Thyroid gland (tissue), 4 donors: ENCODE measurements at regions not wholly inside any gene's neighbourhood (a gene's known extent, or its start where the extent isn't known, plus 50 kb on each side); places are given as distances from the start of the nearest gene placed in this dataset.

Experiments used
- DNase-seq, 2 donors: peaks; one replicate each; pipeline ENCODE4 v3.0.0-alpha.2; 2019
- H3K27ac ChIP-seq, 3 donors: fragments of 200-600 bp; sonication (generic); 1 replicate in 2 of 3; 2 replicates in 1 of 3; pipeline ENCODE4 v1.5.1; 2016 to 2019; ENCODE audit warnings: mild to moderate bottlenecking in 1 of 3, moderate library complexity in 1 of 3
- H3K27me3 ChIP-seq: fragments of 200-600 bp; sonication (generic); one replicate; pipeline ENCODE4 v1.5.1; 2019
- H3K36me3 ChIP-seq, 2 donors: fragments of 200-600 bp; sonication (generic); one replicate each; pipeline ENCODE4 v1.5.1; 2016 to 2019
- H3K4me1 ChIP-seq, 2 donors: fragments of 200-600 bp; sonication (generic); one replicate each; pipeline ENCODE4 v1.5.1; 2017 to 2019
- H3K4me3 ChIP-seq, 3 donors: fragments of 200-600 bp; sonication (generic); replicated peaks in 1 of 3; 1 replicate in 2 of 3; 2 replicates in 1 of 3; pipeline ENCODE4 v1.5.1; 2016; ENCODE audit warnings: mild to moderate bottlenecking in 1 of 3
- H3K9me3 ChIP-seq: fragments of 200-600 bp; sonication (generic); one replicate; pipeline ENCODE4 v1.5.1; 2017
- CTCF ChIP-seq, 6 experiments: fragments of 200-600 bp in 3 of 6; fragments of 450-650 bp in 3 of 6; sonication (generic) in 3 of 6; IDR thresholded peaks; one replicate each; pipeline ENCODE4 v1.5.1; 2016 to 2019; ENCODE audit warnings: antibody characterized with exemption in 6 of 6, mild to moderate bottlenecking in 2 of 6, inconsistent platforms in 1 of 6, moderate library complexity in 1 of 6
- POLR2A ChIP-seq, 2 donors: fragments of 450-650 bp; IDR thresholded peaks; one replicate each; pipeline ENCODE4 v1.6.1; 2017; ENCODE audit warnings: antibody characterized with exemption in 2 of 2, mild to moderate bottlenecking in 2 of 2, moderate library complexity in 1 of 2
- WGBS, 2 donors: methylation state at CpG; one replicate each; pipeline ENCODE4 v1.1.5; 2017; 5-methylcytosine and 5-hydroxymethylcytosine counted together
- intact Hi-C: fragments of 100-400 bp; cut with DNase I; formaldehyde crosslinking; loops from one replicate; pipeline ENCODE4 v1.15.1; 2023

DNA sequence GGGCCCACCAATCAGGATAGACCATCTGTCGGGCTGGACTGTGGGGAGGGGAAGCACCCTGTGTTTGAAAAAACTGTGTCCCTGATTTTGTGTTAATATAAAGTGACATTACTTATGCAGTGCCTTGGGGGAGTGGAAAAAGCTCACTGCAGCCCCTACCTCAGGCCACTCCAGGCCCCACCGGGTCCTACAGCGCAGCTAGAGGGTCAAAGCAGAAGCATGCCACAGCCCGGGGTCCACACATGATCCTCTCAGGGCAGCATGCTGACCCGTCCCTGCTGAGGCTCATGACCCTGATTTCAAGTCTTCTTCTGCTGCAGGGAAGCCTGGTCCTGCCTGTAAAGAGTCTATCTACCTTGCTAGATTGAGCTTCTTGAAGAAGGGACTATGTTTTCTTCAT is 133.0 kb upstream of the PLCB4 start:
- H3K9me3 ChIP-seq = no peaks in the 10 kb centered on the region
- H3K4me3 ChIP-seq = no peak overlapping the region
- no peak for TF ChIP-seq CTCF (IDR thresholded peaks at IDR 0.05)
- no peak for TF ChIP-seq POLR2A (IDR thresholded peaks at IDR 0.05)
- H3K27me3 ChIP-seq = no peaks in the 10 kb centered on the region
- no peak for DNase-seq
- peaks cover 7 to 10% of the 10 kb centered on the region in 2 donors for H3K4me1 ChIP-seq
- H3K36me3 ChIP-seq = no peaks in the 10 kb centered on the region
- 86 to 98% methylated on average over 5 of the region's 5 CpGs for WGBS, 2 donors
- intact Hi-C loops = no loop called here
- no peak overlapping the region for H3K27ac ChIP-seq

DNA sequence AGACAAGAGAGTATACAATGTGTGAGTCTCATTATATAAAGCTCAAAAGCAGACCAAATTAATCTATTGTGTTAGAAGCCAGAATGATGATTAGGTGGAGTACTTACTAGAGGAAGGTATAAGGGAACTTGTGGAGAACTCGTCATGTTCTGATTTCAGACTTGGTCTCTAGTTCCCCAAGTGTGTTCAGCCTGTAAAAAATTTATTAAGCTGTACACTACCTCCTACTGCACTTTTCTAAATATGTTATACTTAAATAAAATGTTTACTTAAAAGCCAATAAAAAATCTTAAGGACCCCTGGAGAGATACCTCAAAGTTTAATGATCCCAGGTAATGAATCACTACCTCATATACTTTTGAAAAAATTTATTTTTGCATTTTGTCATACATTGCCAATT is 130.4 kb upstream of the PLCB4 start:
- Histone ChIP-seq H3K4me1 (peaks cover 7 to 10% of the 10 kb centered on the region in 2 donors), H3K27me3 (no peaks in the 10 kb centered on the region), H3K9me3 (no peaks in the 10 kb centered on the region), H3K4me3 (no peak overlapping the region), H3K36me3 (no peaks in the 10 kb centered on the region), H3K27ac (no peak overlapping the region)
- TF ChIP-seq POLR2A (IDR thresholded peaks at IDR 0.05) (no peak), CTCF (IDR thresholded peaks at IDR 0.05) (no peak)
- intact Hi-C loops = no loop called here
- WGBS, 2 donors = 92 to 100% methylated on average over 1 of the region's 1 CpG
- no peak for DNase-seq

DNA sequence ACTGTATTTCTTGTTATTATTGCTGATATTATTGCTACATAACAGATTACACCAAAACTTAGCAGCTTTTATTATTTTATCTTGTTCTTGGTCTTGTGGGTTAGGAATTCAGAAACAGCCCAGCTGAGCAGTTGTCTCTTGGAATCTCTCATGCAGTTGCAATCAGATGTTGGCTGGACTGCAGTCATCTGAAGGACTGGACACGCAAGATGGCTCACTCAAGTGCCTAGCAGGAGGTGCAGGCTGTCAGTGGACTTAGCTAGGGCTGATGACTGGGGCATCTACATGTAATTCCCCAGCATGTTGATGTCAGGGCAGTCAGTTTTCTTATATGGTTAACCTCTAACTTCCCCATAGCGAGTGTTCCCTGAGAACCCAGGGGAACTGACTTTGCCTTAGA is 128.6 kb upstream of the PLCB4 start:
- Histone ChIP-seq H3K9me3 (no peaks in the 10 kb centered on the region), H3K4me3 (no peak overlapping the region), H3K4me1 (peaks cover 7 to 10% of the 10 kb centered on the region in 2 donors), H3K36me3 (no peaks in the 10 kb centered on the region), H3K27me3 (no peaks in the 10 kb centered on the region), H3K27ac (no peak overlapping the region)
- intact Hi-C loops = no loop called here
- 43% methylated on average over 2 of the region's 2 CpGs for WGBS, 2 donors
- DNase-seq = peak; percentile 81 to 85
- TF ChIP-seq POLR2A (IDR thresholded peaks at IDR 0.05) (no peak), CTCF (IDR thresholded peaks at IDR 0.05) (no peak)

GRCh38 chr20:8943631-8944030 is 125.3 kb upstream of the PLCB4 start:
- no peak overlapping the region for H3K27ac ChIP-seq
- intact Hi-C loops = no loop called here
- DNase-seq = no peak
- H3K36me3 ChIP-seq = no peaks in the 10 kb centered on the region
- no peak for TF ChIP-seq POLR2A (IDR thresholded peaks at IDR 0.05)
- no peak for TF ChIP-seq CTCF (IDR thresholded peaks at IDR 0.05)
- H3K9me3 ChIP-seq = no peaks in the 10 kb centered on the region
- H3K4me1 ChIP-seq = peaks cover 7 to 10% of the 10 kb centered on the region in 2 donors
- H3K4me3 ChIP-seq = no peak overlapping the region
- no peaks in the 10 kb centered on the region for H3K27me3 ChIP-seq

DNA sequence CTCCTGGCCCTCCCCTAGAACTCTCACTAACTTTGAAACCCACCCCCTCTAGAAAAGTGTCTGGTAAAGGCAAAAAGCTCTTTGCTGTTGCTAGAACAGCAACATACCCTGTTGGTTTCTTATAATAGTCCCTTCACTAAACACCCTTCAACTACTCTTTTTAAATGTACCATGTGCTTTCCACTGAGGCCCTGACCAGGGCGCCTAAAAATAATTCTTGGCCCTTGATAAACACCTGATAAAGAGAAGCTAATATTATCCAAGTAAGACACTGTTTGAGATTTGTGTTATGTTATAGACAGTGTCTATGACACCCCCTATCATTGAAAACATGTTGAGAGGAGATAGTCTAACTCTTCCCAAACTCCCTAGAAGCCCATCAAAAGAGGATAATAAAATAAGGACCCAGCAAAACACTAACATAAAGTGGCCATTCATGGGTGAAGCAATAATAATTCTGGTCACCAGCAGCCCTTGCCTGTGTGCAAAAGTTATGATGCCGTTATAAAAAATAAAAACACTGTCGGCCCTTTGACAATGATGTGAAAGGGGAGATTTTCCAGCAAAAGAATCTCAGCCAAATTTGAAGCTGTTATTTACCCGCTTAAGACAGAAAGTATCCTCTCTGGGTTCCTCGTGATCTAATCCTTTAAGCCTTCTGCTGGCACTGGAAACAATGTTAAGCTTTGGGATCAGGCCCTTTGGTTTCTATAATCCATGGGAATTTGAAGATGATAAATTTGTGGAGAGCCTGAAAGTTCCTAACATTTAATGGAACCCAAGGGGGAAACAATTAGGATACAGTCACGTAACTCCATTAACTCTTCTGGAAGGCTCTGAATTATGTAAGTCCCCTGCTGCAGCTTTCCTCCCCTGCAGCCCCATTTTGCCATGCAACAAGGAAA is 122.6 kb upstream of the PLCB4 start:
- H3K27ac ChIP-seq = no peak overlapping the region
- H3K4me3 ChIP-seq = no peak overlapping the region
- H3K36me3 ChIP-seq = no peaks in the 10 kb centered on the region
- no peaks in the 10 kb centered on the region for H3K27me3 ChIP-seq
- intact Hi-C loops = no loop called here
- WGBS, 2 donors = 80 to 88% methylated on average over 6 of the region's 6 CpGs
- DNase-seq = no peak
- H3K4me1 ChIP-seq = no peaks in the 10 kb centered on the region
- H3K9me3 ChIP-seq = no peaks in the 10 kb centered on the region
- TF ChIP-seq POLR2A (IDR thresholded peaks at IDR 0.05) (no peak), CTCF (IDR thresholded peaks at IDR 0.05) (no peak)
